Uterus (tissue), 2 donors: ENCODE measurements at regions not wholly inside any gene's neighbourhood (a gene's known extent, or its start where the extent isn't known, plus 50 kb on each side); places are given as distances from the start of the nearest gene placed in this dataset.

Experiments used
- POLR2A ChIP-seq, 2 donors: fragments of 450-650 bp; IDR thresholded peaks; one replicate each; pipeline ENCODE4 v1.6.1; 2016; ENCODE audit warnings: antibody characterized with exemption in 2 of 2, mild to moderate bottlenecking in 1 of 2, moderate library complexity in 1 of 2
- TF ChIP-seq, protein P1 (sequence below), 4 experiments: fragments of 200-600 bp in 2 of 4; fragments of 450-650 bp in 2 of 4; sonication (generic) in 2 of 4; IDR thresholded peaks; one replicate each; pipeline ENCODE4 v1.5.1; 2016 to 2019; ENCODE audit warnings: antibody characterized with exemption in 4 of 4, mild to moderate bottlenecking in 2 of 4, moderate library complexity in 1 of 4

DNA sequence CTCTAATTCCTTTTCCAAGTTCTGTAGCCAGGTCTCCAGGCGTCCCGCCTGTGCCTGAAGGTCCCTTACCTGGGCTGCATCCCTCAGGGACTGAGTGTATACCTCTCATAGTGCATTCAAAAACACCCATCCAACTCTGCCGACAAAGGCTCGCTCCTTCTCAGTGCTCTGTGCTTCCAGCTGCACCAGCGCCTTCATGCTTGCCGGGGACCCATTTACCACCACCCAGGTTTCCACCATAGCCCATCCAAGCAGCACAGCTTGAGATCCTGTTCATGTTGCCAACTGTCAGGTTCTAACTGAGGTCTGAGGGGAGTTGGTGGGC lies 794.5 kb downstream of the EFNA5 start:
- TF ChIP-seq, protein P1, sequence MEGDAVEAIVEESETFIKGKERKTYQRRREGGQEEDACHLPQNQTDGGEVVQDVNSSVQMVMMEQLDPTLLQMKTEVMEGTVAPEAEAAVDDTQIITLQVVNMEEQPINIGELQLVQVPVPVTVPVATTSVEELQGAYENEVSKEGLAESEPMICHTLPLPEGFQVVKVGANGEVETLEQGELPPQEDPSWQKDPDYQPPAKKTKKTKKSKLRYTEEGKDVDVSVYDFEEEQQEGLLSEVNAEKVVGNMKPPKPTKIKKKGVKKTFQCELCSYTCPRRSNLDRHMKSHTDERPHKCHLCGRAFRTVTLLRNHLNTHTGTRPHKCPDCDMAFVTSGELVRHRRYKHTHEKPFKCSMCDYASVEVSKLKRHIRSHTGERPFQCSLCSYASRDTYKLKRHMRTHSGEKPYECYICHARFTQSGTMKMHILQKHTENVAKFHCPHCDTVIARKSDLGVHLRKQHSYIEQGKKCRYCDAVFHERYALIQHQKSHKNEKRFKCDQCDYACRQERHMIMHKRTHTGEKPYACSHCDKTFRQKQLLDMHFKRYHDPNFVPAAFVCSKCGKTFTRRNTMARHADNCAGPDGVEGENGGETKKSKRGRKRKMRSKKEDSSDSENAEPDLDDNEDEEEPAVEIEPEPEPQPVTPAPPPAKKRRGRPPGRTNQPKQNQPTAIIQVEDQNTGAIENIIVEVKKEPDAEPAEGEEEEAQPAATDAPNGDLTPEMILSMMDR (IDR thresholded peaks at IDR 0.05) = no peak
- no peak for TF ChIP-seq POLR2A (IDR thresholded peaks at IDR 0.05)
